ENCODE measurements at regions not wholly inside any gene's neighbourhood (a gene's known extent, or its start where the extent isn't known, plus 50 kb on each side); places are given as distances from the start of the nearest gene placed in this dataset.

- Histone ChIP-seq H3K9me3 (ENCODE audit: control insufficient read depth, insufficient read depth, low read depth, low read length) (no peaks in the 10 kb centered on the region), H3K4me3 (ENCODE audit: low read depth in 2 of 2, low read length in 2 of 2) (no peak overlapping the region), H3K27ac (ENCODE audit: low read length) (no peak overlapping the region), H3K27me3 (ENCODE audit: control insufficient read depth, insufficient read depth, low read length) (no peaks in the 10 kb centered on the region), H3K4me1 (ENCODE audit: control insufficient read depth, insufficient read depth, low read length) (no peaks in the 10 kb centered on the region), H3K36me3 (ENCODE audit: control insufficient read depth, insufficient read depth, low read length) (no peaks in the 10 kb centered on the region)
- BruUV-seq (replicated peaks) = no TSS peak
- in situ Hi-C loops (cut with HindIII; ENCODE audit: low pct_unique_long_range_greater_than_20kb, low sequenced_read_pairs) = no loop called here
- ChIA-PET CTCF (no interaction called here), POLR2A (no interaction called here)
- DNase-seq (ENCODE audit: low read depth, low spot score) (no peak), ATAC-seq (no peak)
- intact Hi-C loops (cut with micrococcal nuclease; ENCODE audit: unreplicated experiment) = no loop called here
- TF ChIP-seq REST (IDR thresholded peaks at IDR 0.05; ENCODE audit: insufficient read depth in 1 of 2, low read depth in 2 of 2, low read length in 1 of 2) (no peak), SIN3A (IDR thresholded peaks at IDR 0.05; ENCODE audit: borderline replicate concordance, insufficient read depth, low read depth, low read length) (no peak), TCF7L2 (IDR thresholded peaks at IDR 0.05; ENCODE audit: low read depth, low read length) (no peak), POLR2AphosphoS5 (IDR thresholded peaks at IDR 0.05; ENCODE audit: low read depth, low read length) (no peak)
- TF ChIP-seq, protein P1, sequence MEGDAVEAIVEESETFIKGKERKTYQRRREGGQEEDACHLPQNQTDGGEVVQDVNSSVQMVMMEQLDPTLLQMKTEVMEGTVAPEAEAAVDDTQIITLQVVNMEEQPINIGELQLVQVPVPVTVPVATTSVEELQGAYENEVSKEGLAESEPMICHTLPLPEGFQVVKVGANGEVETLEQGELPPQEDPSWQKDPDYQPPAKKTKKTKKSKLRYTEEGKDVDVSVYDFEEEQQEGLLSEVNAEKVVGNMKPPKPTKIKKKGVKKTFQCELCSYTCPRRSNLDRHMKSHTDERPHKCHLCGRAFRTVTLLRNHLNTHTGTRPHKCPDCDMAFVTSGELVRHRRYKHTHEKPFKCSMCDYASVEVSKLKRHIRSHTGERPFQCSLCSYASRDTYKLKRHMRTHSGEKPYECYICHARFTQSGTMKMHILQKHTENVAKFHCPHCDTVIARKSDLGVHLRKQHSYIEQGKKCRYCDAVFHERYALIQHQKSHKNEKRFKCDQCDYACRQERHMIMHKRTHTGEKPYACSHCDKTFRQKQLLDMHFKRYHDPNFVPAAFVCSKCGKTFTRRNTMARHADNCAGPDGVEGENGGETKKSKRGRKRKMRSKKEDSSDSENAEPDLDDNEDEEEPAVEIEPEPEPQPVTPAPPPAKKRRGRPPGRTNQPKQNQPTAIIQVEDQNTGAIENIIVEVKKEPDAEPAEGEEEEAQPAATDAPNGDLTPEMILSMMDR (IDR thresholded peaks at IDR 0.05) = no peak
These were observed 1023.4 kb upstream of the KLHL29 start for GRCh38 chr2:22361571-22361970.

DNA sequence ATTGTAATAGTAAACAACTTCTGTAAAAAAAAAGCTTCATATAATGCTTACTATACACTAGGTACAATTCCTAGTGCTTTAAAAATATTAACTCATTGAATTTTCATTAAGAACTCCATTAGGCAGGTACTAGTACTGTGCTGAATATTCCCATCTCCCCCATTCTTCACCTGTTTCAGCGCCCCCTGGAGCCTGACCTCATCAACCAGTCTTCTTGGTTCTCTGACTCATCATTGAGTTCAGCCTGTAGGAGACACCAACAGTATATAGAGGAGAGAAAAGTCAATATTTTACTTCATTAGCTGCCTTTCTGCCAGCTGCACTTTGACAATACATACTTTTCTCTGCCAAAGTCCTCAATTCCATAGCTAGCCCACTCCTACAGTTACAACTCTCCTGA is 1009.9 kb upstream of the KLHL29 start:
- in situ Hi-C loops (cut with HindIII; ENCODE audit: low pct_unique_long_range_greater_than_20kb, low sequenced_read_pairs) = no loop called here
- H3K9me3 ChIP-seq (ENCODE audit: control insufficient read depth, insufficient read depth, low read depth, low read length) = no peaks in the 10 kb centered on the region
- H3K27ac ChIP-seq (ENCODE audit: low read length) = no peak overlapping the region
- ChIA-PET CTCF (no interaction called here), POLR2A (no interaction called here)
- no peaks in the 10 kb centered on the region for H3K27me3 ChIP-seq (ENCODE audit: control insufficient read depth, insufficient read depth, low read length)
- ATAC-seq = no peak
- no peak for DNase-seq (ENCODE audit: low read depth, low spot score)
- intact Hi-C loops (cut with micrococcal nuclease; ENCODE audit: unreplicated experiment) = no loop called here
- H3K4me1 ChIP-seq (ENCODE audit: control insufficient read depth, insufficient read depth, low read length) = no peaks in the 10 kb centered on the region
- TF ChIP-seq POLR2AphosphoS5 (IDR thresholded peaks at IDR 0.05; ENCODE audit: low read depth, low read length) = no peak
- no peak for TF ChIP-seq SIN3A (IDR thresholded peaks at IDR 0.05; ENCODE audit: borderline replicate concordance, insufficient read depth, low read depth, low read length)
- TF ChIP-seq, protein P1 (IDR thresholded peaks at IDR 0.05) = no peak
- no peak for TF ChIP-seq REST (IDR thresholded peaks at IDR 0.05; ENCODE audit: insufficient read depth in 1 of 2, low read depth in 2 of 2, low read length in 1 of 2)
- TF ChIP-seq TCF7L2 (IDR thresholded peaks at IDR 0.05; ENCODE audit: low read depth, low read length) = no peak
- H3K4me3 ChIP-seq (ENCODE audit: low read depth in 2 of 2, low read length in 2 of 2) = no peak overlapping the region
- no TSS peak for BruUV-seq (replicated peaks)
- H3K36me3 ChIP-seq (ENCODE audit: control insufficient read depth, insufficient read depth, low read length) = no peaks in the 10 kb centered on the region

All from Panc1 (cell line).